ENCODE measurements at regions not wholly inside any gene's neighbourhood (a gene's known extent, or its start where the extent isn't known, plus 50 kb on each side); places are given as distances from the start of the nearest gene placed in this dataset.
A peak's percentile ranks its signal among the peaks of the same experiment; 100 is the strongest.
"Not testable (repeated sequence)": the region's sequence is repeated elsewhere in the genome, so short reads cannot be mapped to it uniquely, and the experiment has no call there.

DNA sequence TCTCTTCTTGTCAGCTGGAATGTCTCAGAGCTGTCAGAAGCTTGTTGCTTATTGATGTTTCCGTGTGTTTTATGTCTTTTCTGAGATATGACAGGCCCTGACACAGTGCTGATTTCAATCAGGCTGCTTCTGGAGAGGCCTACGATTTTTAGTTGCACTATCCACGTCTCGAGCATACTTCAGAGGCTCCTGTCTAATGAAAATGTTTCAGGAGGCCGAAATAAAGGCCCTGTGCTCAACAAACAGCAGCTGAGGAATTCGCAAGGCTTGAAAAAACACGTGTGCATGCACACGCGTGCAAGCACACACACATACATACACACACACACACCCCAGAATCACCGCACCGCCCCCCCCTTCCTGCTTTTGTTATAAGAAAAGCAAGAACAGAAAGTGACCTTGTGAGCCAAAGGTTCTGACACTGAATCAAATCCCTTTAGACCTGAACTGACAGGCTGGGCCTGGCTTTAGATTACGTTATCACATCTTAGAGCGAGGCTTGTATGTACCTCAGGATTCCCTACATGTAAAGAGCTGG is 296.6 kb downstream of the NR2F2 start:
- Histone ChIP-seq H3K4me3 (ENCODE audit: insufficient read depth, low read depth, low read length) (no peak overlapping the region), H3K36me3 (replicated peaks; ENCODE audit: control insufficient read depth, insufficient read depth, low read length) (no peaks in the 10 kb centered on the region), H3K27me3 (ENCODE audit: control insufficient read depth, insufficient read depth, low read length) (no peaks in the 10 kb centered on the region)
- no peak for DNase-seq

GRCh38 chr15:96629511-96629910 is 299.0 kb downstream of the NR2F2 start:
- no peaks in the 10 kb centered on the region for H3K27me3 ChIP-seq (ENCODE audit: control insufficient read depth, insufficient read depth, low read length)
- no peak overlapping the region for H3K4me3 ChIP-seq (ENCODE audit: insufficient read depth, low read depth, low read length)
- H3K36me3 ChIP-seq (replicated peaks; ENCODE audit: control insufficient read depth, insufficient read depth, low read length) = no peaks in the 10 kb centered on the region
- DNase-seq = no peak

DNA sequence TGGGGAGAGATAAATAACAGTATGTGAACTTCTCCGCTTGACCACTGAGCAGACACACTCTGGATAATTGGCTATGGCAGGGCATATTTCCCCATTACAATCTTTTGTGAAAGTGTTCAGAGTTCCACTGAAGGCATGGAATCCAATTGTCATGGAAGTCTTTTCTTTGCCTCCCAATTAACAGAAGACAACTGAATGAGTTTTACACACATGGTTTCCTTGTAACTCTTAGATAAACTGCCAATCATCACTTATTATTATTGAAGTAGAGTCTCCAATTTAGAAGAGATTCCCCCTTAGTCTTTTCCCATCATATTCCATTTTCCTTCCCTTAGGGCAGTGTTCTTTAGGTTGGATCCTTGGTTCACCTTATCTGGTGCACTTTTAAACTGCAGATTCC is 308.3 kb downstream of the NR2F2 start:
- no peaks in the 10 kb centered on the region for H3K27me3 ChIP-seq (ENCODE audit: control insufficient read depth, insufficient read depth, low read length)
- no peak overlapping the region for H3K4me3 ChIP-seq (ENCODE audit: insufficient read depth, low read depth, low read length)
- DNase-seq = no peak
- no peaks in the 10 kb centered on the region for H3K36me3 ChIP-seq (replicated peaks; ENCODE audit: control insufficient read depth, insufficient read depth, low read length)

GRCh38 chr15:96645796-96646195 is 315.3 kb downstream of the NR2F2 start:
- no peak for DNase-seq
- H3K4me3 ChIP-seq (ENCODE audit: insufficient read depth, low read depth, low read length) = no peak overlapping the region
- no peaks in the 10 kb centered on the region for H3K27me3 ChIP-seq (ENCODE audit: control insufficient read depth, insufficient read depth, low read length)
- no peaks in the 10 kb centered on the region for H3K36me3 ChIP-seq (replicated peaks; ENCODE audit: control insufficient read depth, insufficient read depth, low read length)

DNA sequence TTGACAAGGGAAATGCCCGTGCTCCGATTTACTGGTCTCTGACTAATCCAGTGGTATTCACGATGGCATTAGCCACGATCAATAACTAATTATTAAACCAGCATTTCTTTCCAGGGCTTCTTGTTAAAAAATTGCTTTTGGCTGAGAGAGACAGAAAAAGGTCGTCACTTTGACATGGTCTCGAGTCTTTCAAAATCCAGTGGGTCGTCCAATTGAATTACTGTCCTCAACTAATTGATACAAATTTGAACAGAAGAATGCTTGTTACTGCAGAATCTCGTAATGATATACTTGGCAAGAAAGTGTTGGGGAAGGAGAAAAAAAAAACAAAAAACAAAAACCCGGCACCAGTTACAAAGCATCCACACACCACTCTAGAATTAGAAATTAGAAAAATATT is 318.4 kb downstream of the NR2F2 start:
- no peak for DNase-seq
- H3K27me3 ChIP-seq (ENCODE audit: control insufficient read depth, insufficient read depth, low read length) = no peaks in the 10 kb centered on the region
- no peak overlapping the region for H3K4me3 ChIP-seq (ENCODE audit: insufficient read depth, low read depth, low read length)
- no peaks in the 10 kb centered on the region for H3K36me3 ChIP-seq (replicated peaks; ENCODE audit: control insufficient read depth, insufficient read depth, low read length)

- Histone ChIP-seq H3K36me3 (replicated peaks; ENCODE audit: control insufficient read depth, insufficient read depth, low read length) (no peaks in the 10 kb centered on the region), H3K4me3 (ENCODE audit: insufficient read depth, low read depth, low read length) (no peak overlapping the region), H3K27me3 (ENCODE audit: control insufficient read depth, insufficient read depth, low read length) (no peaks in the 10 kb centered on the region)
- DNase-seq = peak; percentile 2
These were observed 326.6 kb downstream of the NR2F2 start for GRCh38 chr15:96657096-96657495.

GRCh38 chr15:96666979-96667378 is 336.5 kb downstream of the NR2F2 start:
- not testable (repeated sequence) for H3K27me3 ChIP-seq (ENCODE audit: control insufficient read depth, insufficient read depth, low read length); H3K36me3 ChIP-seq (replicated peaks; ENCODE audit: control insufficient read depth, insufficient read depth, low read length); DNase-seq; H3K4me3 ChIP-seq (ENCODE audit: insufficient read depth, low read depth, low read length)

- Histone ChIP-seq H3K36me3 (replicated peaks; ENCODE audit: control insufficient read depth, insufficient read depth, low read length) (no peaks in the 10 kb centered on the region), H3K4me3 (ENCODE audit: insufficient read depth, low read depth, low read length) (no peak overlapping the region), H3K27me3 (ENCODE audit: control insufficient read depth, insufficient read depth, low read length) (no peaks in the 10 kb centered on the region)
- no peak for DNase-seq
These were observed 339.9 kb downstream of the NR2F2 start for GRCh38 chr15:96670389-96670788.

DNA sequence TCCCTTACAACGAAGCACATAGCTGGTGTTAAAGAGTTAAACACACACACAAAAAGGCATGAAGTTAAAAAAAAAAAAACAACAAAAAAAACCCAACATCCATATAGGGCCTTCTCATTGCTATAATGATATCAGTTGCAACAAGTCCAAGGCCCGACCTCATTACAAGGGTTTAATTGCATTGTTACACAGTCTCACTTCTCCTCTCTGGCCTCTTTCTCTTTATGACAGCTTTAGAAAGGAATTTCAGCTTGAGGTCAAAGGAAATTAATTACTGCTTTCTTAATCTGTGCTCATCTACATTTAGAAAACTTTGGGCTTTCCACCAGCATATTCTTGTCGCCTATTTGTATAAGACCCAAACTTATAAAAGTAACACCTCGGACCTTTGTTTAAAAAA is 342.1 kb downstream of the NR2F2 start:
- no peak overlapping the region for H3K4me3 ChIP-seq (ENCODE audit: insufficient read depth, low read depth, low read length)
- H3K27me3 ChIP-seq (ENCODE audit: control insufficient read depth, insufficient read depth, low read length) = no peaks in the 10 kb centered on the region
- H3K36me3 ChIP-seq (replicated peaks; ENCODE audit: control insufficient read depth, insufficient read depth, low read length) = no peaks in the 10 kb centered on the region
- DNase-seq = no peak

DNA sequence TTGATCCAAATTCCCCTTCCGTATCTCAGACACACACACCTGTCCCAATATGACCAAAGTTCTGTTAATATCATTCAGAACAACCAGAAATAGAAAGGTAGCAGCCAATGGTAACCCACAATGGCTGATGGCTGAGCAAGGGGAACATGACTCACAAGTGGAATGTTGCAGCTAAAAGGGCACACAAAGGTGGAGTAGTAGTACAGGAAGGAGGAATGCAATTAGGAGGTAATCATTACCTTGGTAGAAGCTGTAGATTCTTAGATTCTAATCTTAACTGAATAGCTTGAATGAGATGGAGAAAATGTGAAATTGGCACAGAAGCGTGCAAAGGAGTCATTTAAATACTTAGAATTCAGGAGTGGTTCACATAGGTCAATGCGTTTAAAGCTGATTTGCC is 347.9 kb downstream of the NR2F2 start:
- H3K36me3 ChIP-seq (replicated peaks; ENCODE audit: control insufficient read depth, insufficient read depth, low read length) = no peaks in the 10 kb centered on the region
- DNase-seq = no peak
- no peaks in the 10 kb centered on the region for H3K27me3 ChIP-seq (ENCODE audit: control insufficient read depth, insufficient read depth, low read length)
- no peak overlapping the region for H3K4me3 ChIP-seq (ENCODE audit: insufficient read depth, low read depth, low read length)

DNA sequence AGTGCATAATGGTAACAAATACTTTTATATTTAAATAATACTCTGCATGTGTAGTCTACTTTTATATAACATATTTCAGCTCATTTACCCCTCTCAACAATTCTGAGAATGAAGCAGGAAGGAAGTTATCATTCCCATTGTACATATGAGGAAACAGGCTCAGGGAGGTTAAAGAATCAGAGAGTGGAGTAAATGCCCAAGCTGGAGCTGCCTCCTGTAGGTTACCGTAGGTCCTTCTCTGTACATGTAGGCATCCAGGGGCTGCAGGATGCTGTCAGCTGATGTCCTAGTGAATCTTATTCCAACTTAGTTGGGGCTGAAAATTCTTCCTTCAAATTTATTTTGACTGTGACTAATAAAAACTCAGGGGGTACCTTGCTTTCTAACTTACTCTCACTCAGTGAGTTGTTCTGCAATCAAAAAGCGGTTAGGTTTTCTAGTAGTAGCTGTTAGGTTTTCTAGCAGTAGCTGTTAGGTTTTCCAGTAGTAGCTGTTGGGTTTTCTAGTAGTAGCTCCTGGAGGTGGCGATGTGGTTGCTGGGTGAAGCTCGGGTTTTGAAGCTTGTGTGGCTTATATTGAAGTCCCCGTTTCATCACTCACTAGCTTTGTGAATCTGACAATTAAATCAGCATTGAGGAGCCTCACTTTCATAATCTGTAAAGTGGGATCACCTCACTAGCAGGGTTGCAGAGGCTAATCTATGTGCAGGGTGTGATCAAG is 357.0 kb downstream of the NR2F2 start:
- Histone ChIP-seq H3K4me3 (ENCODE audit: insufficient read depth, low read depth, low read length) (no peak overlapping the region), H3K36me3 (replicated peaks; ENCODE audit: control insufficient read depth, insufficient read depth, low read length) (no peaks in the 10 kb centered on the region), H3K27me3 (ENCODE audit: control insufficient read depth, insufficient read depth, low read length) (no peaks in the 10 kb centered on the region)
- DNase-seq = no peak

DNA sequence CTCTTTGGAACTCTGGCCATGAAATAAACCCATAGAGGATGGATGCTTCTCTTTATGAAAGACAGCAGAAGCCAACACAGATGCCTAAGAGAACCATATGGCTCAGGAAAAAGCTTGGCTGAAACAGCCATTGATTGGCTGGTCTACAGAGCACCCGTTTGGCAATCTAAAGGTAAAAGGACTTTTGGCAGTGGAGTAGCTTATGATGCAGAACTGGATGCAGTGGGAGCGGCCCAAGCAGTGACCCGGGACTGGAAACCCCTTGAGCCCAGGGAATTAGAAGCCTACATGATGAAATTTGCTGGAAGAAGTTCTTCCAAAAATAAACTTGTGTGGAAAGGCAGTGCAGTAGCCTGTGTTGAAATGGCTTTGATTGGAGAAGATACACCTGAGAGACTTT is 360.2 kb downstream of the NR2F2 start:
- Histone ChIP-seq H3K36me3 (replicated peaks; ENCODE audit: control insufficient read depth, insufficient read depth, low read length) (no peaks in the 10 kb centered on the region), H3K4me3 (ENCODE audit: insufficient read depth, low read depth, low read length) (no peak overlapping the region), H3K27me3 (ENCODE audit: control insufficient read depth, insufficient read depth, low read length) (no peaks in the 10 kb centered on the region)
- DNase-seq = no peak

- no peak for DNase-seq
- Histone ChIP-seq H3K36me3 (replicated peaks; ENCODE audit: control insufficient read depth, insufficient read depth, low read length) (no peaks in the 10 kb centered on the region), H3K4me3 (ENCODE audit: insufficient read depth, low read depth, low read length) (no peak overlapping the region), H3K27me3 (ENCODE audit: control insufficient read depth, insufficient read depth, low read length) (no peaks in the 10 kb centered on the region)
These were observed 362.3 kb downstream of the NR2F2 start for GRCh38 chr15:96692826-96693225.

DNA sequence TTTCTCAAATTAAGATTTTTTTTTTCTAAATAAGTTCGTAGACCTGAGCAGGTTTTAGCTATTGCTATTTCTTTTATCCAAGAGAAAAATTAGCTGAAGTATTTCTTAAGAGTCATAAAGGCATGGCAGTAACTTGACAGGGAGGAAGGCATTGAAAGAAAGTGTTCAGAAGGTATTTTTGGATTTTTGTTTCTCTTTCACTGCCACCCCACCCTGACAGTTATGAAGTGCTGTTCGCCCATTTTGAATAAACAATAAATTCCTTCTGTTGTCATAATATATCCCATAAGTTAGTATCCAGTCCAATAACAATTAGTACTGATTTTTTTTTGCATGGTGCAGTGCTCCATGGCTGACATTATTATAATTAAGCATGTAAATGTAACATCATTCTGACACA is 363.0 kb downstream of the NR2F2 start:
- no peaks in the 10 kb centered on the region for H3K36me3 ChIP-seq (replicated peaks; ENCODE audit: control insufficient read depth, insufficient read depth, low read length)
- DNase-seq = no peak
- no peak overlapping the region for H3K4me3 ChIP-seq (ENCODE audit: insufficient read depth, low read depth, low read length)
- H3K27me3 ChIP-seq (ENCODE audit: control insufficient read depth, insufficient read depth, low read length) = no peaks in the 10 kb centered on the region

- H3K4me3 ChIP-seq (ENCODE audit: insufficient read depth, low read depth, low read length) = no peak overlapping the region
- no peak for DNase-seq
- no peaks in the 10 kb centered on the region for H3K36me3 ChIP-seq (replicated peaks; ENCODE audit: control insufficient read depth, insufficient read depth, low read length)
- no peaks in the 10 kb centered on the region for H3K27me3 ChIP-seq (ENCODE audit: control insufficient read depth, insufficient read depth, low read length)
These were observed 363.6 kb downstream of the NR2F2 start for GRCh38 chr15:96693990-96694517.

Data from H7 (cell line).